Stimulated activated CD4-positive, alpha-beta T cell treated with anti-CD3 and anti-CD28 coated beads, Interleukin-15, amount 100 ng/mL, for 1 hour (primary cell): ENCODE measurements at regions not wholly inside any gene's neighbourhood (a gene's known extent, or its start where the extent isn't known, plus 50 kb on each side); places are given as distances from the start of the nearest gene placed in this dataset.

ENCODE experiments used
- DNase-seq, 2 donors: peaks; one replicate each; pipeline ENCODE4 v3.0.0-alpha.2; 2020; ENCODE audit warnings: low read depth in 1 of 2, low spot score in 1 of 2

DNA sequence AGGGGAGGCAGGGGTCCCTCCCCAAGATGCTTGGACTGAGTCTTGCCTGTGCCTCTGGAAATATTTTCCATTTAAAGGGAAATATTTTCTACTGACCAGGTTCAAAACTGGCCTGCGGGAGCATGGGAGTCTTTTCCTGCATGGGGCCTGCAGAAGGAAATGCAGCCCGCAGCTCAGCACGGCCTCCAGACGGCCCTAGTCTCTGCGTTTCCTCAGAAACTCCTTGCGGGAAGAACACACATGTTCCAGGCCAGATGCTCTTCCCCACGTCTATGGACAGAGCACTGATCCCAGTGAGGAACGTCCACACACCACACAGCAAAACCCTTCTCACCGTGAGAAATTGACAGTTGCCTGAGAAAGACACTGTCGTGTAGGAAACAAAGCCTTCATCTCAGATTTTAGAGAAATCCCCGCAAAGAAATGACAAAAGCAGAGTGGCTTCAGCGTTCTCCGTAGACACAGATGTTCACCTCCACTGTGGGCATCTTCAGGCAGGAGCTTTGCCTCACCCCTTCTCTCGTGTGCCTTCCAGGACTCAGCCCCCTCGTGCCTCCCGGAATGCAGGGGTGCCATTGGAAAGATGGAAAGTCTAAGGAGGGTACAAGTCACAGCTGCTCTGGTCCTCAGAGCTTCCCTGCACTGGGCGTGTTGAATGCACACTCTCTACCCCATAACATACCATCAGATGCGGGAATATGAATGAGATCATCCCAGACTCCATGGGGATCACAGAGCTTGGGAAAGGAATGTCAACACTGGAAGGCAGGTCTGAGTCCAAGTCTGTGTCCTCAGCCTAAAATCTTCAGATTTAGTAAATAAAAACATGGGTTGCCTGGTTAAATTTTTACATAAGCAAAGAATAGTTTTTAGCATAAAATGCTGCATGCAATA is 438.7 kb upstream of the SALL3 start:
- DNase-seq = no peak

DNA sequence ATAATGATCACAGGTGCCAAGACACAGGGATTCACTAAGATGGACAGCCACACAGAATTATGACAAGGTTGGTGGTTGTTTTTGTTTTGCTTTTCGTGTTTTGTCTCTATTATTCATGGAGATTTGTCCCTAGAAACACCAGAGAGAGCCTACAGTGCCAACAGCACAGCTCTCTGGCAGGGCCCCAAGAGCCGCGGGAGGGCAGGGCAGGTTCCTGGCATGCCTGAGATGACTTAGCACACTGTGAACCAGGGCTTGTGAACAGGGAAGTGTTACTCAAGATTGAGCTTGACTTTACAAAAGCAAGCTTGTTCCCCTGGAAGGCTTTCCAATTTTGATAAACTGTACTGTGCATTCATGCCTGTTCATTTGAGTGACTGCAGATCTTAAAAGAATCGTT is 437.4 kb upstream of the SALL3 start:
- no peak for DNase-seq

DNA sequence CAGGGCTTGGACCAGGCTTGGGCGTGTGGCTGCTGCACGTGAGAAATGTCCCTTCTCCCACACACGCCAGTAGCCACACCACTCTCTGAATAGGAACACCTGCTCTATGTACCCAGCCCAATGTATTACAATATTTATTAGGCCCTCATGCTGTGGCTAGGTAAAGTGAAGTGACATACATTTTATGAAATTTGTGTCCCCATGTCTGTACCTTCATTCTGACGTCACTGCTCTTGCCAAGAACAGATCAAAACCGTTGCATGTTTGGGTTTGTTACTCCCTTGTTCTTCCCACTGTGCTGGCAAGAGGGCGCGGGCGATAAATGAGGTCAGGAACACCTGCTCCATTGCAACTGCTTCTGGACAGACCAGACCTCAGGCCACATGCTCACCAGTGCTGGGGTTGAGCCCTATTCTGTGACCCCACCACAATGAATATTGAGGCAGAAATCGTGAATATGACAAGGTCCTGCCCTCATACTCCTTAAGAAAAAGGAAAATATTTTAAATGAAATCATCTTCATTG is 436.4 kb upstream of the SALL3 start:
- DNase-seq = no peak

DNA sequence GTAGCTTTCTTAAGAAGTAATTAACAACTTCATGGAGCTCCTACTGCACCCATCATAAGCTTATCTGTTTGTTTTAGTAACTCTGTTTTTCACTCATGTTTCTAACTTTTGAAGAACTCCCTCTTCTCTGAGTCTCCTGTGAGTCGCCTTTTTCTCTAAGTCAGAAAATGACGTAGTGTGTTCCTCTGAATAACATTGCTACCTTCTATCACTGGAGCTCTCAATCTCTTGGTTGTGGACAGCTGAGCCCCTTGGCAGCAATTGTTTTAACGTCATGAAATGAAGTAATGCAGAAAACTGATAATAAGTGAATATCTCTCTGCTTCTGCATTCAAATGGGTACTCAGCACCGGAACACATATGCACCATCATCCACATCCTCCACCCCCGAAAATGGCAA is 433.3 kb upstream of the SALL3 start:
- no peak for DNase-seq

DNA sequence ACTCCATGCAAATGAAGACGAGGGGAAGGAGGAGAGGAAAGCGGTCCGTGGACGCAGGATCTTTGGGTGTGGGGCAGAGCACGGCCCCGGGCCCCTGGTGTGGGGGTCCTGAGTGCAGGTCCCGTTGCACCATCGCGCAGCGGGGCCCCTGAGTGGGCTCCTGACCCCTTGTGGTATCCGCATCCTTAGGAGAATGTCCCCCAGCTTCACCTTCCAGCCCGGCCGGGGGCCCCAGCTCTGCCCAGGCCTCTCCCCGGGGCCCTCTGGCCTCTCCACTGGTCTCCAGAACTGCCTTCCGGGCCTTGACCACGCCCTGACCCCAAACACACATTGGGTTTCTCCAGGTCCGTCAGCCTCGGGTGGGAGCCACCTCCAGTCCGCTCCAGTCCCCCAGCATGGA is 431.8 kb upstream of the SALL3 start:
- no peak for DNase-seq

DNA sequence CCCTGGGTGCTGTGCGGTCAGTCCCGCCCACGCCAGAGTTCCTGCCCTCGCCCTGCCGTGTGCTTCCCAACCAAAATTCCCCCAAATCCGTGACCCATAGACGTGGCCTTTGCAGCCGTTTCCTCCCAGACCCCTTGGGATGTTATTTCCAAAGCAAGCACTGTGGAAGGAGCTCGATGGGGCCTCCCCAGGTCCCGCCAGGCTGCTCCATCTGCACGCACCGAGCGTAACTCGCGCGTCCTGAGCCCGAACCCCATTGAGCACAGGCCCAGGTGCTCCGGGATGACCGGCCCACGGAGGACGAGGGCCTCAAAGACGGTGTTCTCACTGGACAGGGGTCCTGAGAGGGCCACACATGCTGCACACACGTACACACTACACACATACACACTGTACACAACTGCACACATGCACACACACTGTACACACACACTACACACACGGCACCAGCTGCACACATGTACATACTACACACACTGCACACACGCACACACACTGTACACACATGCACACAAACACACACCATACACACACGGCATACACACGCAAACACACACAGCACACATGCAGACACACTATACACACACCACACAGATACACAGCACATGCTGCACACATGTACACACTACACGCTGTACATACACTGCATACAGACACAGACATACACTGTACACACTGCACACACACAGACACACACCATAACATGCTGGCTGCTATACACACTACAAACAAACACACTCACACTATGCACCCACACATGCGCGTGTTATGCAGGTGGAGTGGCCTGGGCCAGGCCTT is 431.2 kb upstream of the SALL3 start:
- no peak for DNase-seq

DNA sequence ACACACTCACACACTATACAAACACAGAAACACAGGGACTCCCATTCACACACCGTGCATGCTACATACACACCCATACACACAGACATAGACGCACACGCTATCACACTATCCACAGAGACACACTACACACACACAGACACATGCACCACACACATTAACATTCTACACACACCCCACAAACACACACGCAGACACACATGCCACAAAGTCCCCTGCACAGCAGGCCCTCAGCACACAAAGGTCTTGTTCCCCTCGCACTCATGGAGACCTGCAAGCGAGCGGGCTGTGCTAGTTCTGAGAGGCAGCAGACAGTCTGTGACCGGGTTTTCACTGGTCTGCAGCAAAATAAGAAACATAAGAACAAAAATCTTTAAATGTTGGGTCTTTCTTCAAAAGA is 429.6 kb upstream of the SALL3 start:
- DNase-seq = no peak

DNA sequence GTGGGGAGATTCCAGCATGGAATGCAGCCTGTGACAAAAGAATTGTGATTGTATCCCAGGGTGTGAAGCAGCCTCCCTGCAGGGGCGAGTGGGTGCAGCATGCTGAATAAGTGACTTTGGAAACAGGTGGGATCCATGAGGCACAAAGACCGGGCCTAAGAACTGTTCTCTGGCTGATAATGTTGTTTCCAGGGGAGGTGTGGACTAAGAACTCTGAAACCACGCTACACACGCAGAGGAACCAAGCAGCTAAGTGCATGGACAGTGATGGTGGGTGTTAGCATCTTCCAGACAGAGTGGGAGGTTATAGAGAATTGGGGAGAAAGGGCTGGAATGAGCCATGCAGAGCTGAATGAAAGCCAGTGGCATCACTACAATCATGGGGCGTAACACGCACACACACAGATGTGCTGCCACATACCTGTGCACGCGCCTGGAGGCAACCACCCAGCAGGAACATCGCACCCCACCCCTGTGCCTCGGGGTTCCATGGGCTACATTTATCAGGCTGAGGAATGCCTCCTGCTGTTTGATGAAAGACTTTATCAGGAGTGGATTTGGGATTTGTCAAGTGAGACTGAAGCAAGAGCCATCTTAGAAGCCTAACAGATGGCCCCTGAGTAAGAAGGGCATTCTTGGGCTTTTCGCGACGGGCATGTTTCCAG is 424.5 kb upstream of the SALL3 start:
- no peak for DNase-seq

DNA sequence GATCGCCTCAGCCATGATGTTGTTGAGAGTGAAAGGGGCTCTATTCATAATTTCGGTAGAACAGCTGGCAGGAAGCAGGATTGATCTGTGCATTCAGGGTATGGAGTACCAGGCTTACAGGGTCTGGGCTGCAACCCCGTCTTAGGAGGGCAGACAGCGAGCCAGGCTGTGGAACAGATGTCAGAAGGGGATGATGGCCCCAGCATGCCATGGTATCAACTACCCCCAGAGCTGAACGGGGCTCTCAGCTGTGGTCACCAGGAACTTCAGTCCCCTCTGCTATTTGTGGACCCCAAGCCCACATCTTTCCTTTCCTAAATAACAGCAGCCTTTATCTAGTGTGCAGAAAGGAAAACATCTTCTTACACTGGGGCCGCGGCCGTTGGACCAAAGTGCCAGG is 422.2 kb upstream of the SALL3 start:
- no peak for DNase-seq

DNA sequence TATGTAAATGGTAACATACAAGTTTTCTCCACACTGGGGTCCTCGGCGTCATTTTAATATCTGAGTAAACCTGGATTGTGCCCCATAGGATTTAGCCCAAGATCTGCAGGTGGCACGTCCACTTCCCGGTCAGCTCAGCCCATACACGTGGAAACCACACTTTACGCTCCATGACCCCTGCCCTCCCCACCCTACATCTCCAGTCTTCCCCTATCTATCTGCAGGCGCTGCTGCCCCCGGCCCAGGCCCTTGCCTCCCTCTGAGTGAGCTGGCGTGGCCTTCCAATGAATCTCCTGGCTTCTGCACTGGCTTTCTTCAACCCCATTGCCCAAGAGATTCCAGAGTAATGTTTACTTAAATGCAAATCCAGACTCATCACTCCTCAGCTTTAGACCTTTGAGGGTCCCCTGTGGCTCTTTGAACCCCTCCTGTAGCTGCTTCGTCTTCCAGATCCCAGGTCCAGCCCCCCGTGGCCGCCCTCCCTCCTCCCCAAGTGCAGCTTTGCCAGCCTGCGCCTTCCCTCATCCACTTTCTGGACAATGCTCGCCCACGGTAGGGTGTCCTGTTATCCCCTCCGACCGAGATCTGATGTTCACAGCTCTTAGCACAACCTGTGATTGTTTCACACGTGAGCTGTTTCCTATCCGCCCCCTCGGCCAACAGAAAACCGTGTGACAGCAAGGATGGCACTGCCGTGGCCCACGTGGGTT is 421.4 kb upstream of the SALL3 start:
- no peak for DNase-seq

DNA sequence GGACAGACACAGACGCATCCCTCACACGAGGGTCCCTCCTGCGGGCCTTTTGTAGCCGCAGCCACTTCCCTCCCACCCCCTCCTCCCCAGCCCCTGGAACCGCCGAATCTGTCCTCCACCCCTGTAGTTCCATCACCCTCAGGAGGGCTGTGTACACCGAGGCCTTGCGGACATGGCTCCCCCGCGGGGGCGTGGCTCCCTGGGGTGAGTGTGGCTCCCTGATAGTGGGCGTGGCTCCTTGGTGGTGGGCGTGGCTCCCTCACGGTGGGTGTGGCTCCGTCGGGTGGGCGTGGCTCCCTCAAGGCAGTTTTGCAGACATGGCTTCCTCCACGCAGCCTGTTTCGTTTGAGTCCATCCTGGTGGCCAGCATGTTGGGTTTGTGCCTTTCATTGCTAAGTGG is 420.7 kb upstream of the SALL3 start:
- no peak for DNase-seq

DNA sequence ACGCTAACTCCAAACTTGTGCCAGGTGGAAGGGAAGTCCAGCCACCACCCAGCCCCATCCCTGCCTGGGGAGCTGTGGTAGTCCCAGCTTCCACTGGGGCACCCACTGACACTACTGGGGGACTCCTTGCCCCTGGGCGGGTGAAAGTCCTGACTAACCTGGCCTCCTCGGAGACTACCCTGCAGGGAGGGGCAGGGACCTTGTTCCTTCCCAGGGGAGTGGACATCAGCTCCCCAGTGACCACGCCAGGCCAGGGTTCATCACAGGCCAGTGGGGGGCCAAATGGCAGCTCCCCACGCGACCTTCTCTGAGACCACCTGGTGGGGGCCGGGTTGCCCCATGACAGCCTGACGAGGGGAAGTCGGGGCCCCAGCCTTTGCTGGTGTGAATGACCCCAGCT is 420.0 kb upstream of the SALL3 start:
- no peak for DNase-seq

DNA sequence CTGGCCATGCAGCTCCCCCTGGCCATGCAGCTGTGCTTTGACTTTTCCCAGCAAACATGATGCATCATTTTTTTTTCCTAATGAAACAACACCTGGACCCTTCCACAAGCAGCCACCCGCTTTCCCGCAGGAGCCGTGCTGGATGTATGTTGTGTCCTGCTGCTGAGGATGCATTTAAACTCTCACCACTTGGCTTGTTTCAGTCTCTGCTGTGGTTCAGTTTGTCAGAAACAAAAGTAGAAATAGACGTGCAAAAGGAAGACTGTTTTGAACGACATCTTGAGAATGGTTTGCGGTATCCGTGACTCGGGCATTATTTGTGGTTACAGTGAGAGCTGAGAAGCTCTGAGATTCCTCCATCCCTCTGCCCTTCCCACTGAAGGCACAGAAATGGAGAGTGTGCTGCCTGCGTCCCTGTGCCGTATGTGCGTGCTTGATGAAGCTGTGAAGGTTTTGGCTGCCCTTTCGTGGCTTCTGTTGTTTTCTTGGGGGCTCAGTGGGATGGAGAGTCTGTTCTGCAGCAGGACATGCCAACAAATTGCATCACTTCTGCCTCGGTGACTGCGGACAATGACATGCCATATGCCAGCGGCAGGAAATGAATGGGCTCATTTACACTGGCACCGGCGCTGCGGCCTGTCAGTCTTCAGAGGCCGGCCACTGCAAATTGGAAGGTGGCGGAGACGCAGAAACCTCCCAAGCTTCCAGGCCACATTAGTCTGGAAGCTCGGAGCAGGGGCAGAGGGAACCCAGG is 417.7 kb upstream of the SALL3 start:
- no peak for DNase-seq

DNA sequence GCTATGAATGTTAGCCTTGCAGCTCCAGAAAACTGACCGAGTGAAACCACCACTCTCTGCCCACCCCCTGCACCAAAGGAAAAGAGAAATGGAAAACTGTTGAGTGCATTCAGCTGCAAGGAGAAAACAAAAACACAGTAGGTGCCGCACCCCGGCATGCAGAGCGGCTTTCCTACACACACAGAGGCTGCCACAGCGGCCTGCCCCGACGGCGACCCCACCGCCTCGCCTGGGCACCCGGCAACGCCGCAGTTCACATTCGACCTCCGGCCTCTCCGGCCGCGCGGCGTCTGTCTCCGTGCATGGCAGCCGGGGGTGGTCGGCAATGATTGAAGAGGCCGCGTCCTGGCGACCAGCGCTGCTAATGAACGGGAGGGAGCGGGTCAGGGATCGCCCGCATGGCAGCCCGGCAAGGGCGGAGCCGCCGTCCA is 417.1 kb upstream of the SALL3 start:
- no peak for DNase-seq

DNA sequence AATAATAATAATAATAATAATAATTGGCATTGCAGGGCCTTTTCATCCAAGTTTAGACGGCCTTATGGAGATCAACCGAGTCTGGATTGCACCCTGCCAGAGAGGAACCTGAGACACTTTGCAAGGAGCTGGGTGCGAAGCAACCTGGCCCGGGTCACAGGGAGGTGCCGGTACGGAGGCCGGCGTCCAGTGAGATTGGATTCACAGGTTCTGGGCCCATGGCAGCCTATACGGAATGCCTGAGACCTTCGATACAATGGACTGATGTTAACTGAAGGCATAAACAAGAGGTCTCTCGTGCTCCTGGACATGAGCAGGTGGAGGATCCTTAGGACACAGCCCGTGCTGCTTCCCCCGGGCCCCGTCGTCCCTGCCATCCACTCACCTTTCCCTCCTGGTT is 416.5 kb upstream of the SALL3 start:
- DNase-seq = no peak

DNA sequence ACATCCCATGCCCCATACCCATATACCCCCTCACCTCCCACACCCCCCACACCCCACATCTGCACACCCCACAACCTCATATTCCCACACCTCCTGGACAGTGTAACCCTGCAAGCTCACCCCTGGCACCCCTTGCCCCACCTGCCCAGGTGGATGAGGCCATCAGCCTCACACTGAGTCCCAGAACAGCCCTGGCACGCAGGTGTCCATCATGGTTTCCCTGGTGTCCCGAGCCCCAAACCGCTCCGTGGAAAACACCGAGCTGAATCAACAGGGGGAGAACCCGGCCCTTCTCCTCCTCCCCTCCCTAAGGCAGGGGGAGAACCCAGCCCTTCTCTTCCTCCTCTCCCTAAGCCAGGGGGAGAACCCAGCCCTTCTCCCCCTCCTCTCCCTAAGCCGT is 415.6 kb upstream of the SALL3 start:
- DNase-seq = no peak

DNA sequence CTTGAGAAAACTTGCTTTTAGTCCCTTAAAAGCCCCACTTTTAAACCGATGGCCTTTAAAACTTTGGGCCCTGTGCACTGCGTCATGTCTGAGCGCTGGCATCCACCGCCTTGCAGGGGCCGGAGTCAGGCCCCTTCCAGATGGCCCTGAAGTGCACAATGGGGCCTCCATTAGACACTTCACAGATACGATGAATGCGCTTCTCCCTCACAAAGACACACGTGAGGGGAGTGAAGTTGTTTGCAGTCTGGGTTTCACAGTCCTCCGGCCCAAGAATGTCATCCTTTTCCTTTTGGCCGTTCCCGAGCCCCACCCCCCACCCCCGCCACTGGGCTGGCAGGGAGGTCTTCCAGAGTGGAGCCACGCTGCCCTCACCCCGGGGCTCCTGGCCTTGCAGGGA is 415.1 kb upstream of the SALL3 start:
- no peak for DNase-seq

DNA sequence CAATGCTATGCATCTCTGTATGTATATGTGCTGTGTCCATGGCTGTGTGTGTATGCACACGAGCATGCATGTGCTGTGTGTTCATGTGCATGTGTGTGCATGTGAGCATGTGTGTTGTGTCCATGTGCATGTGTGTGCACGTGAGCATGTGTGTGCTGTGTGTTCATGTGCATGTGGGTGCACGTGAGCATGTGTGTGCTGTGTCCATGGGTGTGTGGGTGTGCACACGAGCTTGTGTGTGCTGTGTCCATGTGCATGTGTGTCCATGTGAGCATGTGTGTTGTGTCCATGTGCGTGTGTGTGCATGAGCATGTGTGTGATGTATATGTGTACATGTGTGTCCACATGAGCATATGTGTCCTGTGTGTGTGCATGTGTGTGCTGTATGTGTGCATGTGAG is 414.4 kb upstream of the SALL3 start:
- no peak for DNase-seq

DNA sequence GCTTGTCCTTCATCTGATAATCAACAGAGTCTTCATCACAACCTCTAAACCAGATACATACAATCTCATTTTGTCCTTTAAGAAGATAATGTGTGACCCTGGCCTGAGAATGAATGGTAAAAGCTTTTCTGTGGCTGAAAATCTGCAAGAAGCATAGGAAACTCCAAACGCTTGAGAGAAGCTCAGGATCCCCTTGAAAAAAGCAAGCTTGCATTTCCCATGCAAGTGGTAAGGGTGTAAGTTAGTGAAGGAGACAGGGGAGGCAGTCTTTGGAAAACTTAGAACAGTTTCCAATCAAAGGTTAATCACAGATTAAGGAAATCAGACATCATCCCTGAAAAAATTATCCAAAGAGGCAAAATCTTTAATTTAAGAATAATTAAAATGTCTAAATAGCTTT is 413.6 kb upstream of the SALL3 start:
- DNase-seq = no peak

DNA sequence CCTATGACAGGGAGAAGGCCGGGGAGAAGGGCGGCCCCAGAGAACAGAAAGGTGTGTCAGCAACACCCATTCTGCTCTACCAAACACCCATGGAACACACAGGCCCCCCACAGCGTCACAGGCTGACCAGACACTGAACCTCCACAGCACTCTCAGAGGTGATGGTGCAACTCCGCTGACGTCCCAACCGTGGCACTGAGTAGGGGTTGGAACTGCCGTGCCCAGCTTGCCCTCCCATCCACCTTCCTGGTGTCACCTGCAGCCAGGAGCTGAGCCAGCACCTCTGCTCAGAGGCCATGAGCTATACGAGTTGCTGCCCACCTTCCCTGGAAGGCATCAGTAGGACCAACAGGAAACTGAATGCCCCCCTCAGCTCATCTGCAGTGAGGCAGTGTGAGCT is 412.9 kb upstream of the SALL3 start:
- no peak for DNase-seq
